ENCODE measurements at regions not wholly inside any gene's neighbourhood (a gene's known extent, or its start where the extent isn't known, plus 50 kb on each side); places are given as distances from the start of the nearest gene placed in this dataset.
"Not testable (repeated sequence)": the region's sequence is repeated elsewhere in the genome, so short reads cannot be mapped to it uniquely, and the experiment has no call there.

- not testable (repeated sequence) for H3K4me1 Mint-ChIP-seq; H3K27me3 Mint-ChIP-seq (ENCODE audit: low read depth); H3K27ac Mint-ChIP-seq; H3K36me3 Mint-ChIP-seq; DNase-seq (ENCODE audit: low spot score in 2 of 2, unreplicated experiment in 2 of 2); H3K4me3 Mint-ChIP-seq
- H3K9me3 Mint-ChIP-seq = peaks cover 52% of the 10 kb centered on the region
These were observed 84.5 kb downstream of the IDS start for GRCh38 chrX:149420566-149420965.

GRCh38 chrX:149398027-149398426, 107.1 kb downstream of the IDS start:
- no peaks in the 10 kb centered on the region for H3K27me3 Mint-ChIP-seq (ENCODE audit: low read depth)
- H3K36me3 Mint-ChIP-seq = no peaks in the 10 kb centered on the region
- peaks cover 2% of the 10 kb centered on the region for H3K4me1 Mint-ChIP-seq
- no peak for TF ChIP-seq CTCF (IDR thresholded peaks at IDR 0.05; ENCODE audit: unreplicated experiment)
- H3K4me3 Mint-ChIP-seq = no peak overlapping the region
- peaks cover 62% of the 10 kb centered on the region for H3K9me3 Mint-ChIP-seq
- no peak overlapping the region for H3K27ac Mint-ChIP-seq
- no peak for DNase-seq (ENCODE audit: low spot score in 2 of 2, unreplicated experiment in 2 of 2)

GRCh38 chrX:149392921-149393320, 112.2 kb downstream of the IDS start:
- no peak overlapping the region for H3K4me3 Mint-ChIP-seq
- H3K36me3 Mint-ChIP-seq = no peaks in the 10 kb centered on the region
- H3K9me3 Mint-ChIP-seq = peaks cover 51% of the 10 kb centered on the region
- H3K4me1 Mint-ChIP-seq = peaks cover 2% of the 10 kb centered on the region
- peak overlapping the region; percentile 23 for H3K27ac Mint-ChIP-seq
- H3K27me3 Mint-ChIP-seq (ENCODE audit: low read depth) = no peaks in the 10 kb centered on the region
- no peak for DNase-seq (ENCODE audit: low spot score in 2 of 2, unreplicated experiment in 2 of 2)
- no peak for TF ChIP-seq CTCF (IDR thresholded peaks at IDR 0.05; ENCODE audit: unreplicated experiment)

- Mint-ChIP-seq H3K4me3 (no peak overlapping the region), H3K4me1 (no peaks in the 10 kb centered on the region), H3K27ac (no peak overlapping the region), H3K27me3 (ENCODE audit: low read depth) (no peaks in the 10 kb centered on the region), H3K9me3 (peaks cover 55% of the 10 kb centered on the region), H3K36me3 (no peaks in the 10 kb centered on the region)
- TF ChIP-seq CTCF (IDR thresholded peaks at IDR 0.05; ENCODE audit: unreplicated experiment) = no peak
- DNase-seq (ENCODE audit: low spot score in 2 of 2, unreplicated experiment in 2 of 2) = no peak
These were observed 121.3 kb downstream of the IDS start for GRCh38 chrX:149383852-149384251.

GRCh38 chrX:149374751-149375150, 130.4 kb downstream of the IDS start:
- Mint-ChIP-seq H3K27ac (no peak overlapping the region), H3K9me3 (peaks cover 38% of the 10 kb centered on the region), H3K4me3 (no peak overlapping the region), H3K4me1 (peaks cover 10% of the 10 kb centered on the region), H3K27me3 (ENCODE audit: low read depth) (no peaks in the 10 kb centered on the region), H3K36me3 (no peaks in the 10 kb centered on the region)
- no peak for DNase-seq (ENCODE audit: low spot score in 2 of 2, unreplicated experiment in 2 of 2)
- no peak for TF ChIP-seq CTCF (IDR thresholded peaks at IDR 0.05; ENCODE audit: unreplicated experiment)

- Mint-ChIP-seq H3K4me1 (peaks cover 10% of the 10 kb centered on the region), H3K9me3 (peaks cover 36% of the 10 kb centered on the region), H3K4me3 (no peak overlapping the region), H3K27ac (no peak overlapping the region), H3K27me3 (ENCODE audit: low read depth) (no peaks in the 10 kb centered on the region), H3K36me3 (no peaks in the 10 kb centered on the region)
- no peak for DNase-seq (ENCODE audit: low spot score in 2 of 2, unreplicated experiment in 2 of 2)
- TF ChIP-seq CTCF (IDR thresholded peaks at IDR 0.05; ENCODE audit: unreplicated experiment) = no peak
These were observed 132.2 kb downstream of the IDS start for GRCh38 chrX:149372866-149373265.

Data from mesothelial cell of epicardium (in vitro differentiated cells).